Endothelial cell of umbilical vein (primary cell): ENCODE measurements at regions not wholly inside any gene's neighbourhood (a gene's known extent, or its start where the extent isn't known, plus 50 kb on each side); places are given as distances from the start of the nearest gene placed in this dataset.

ENCODE experiments used
- BruUV-seq: library from RNA; stranded (reverse); fragments of 400-500 nt; replicated peaks from 2 replicates; lab custom pipeline; 2021; lab: Mats Ljungman, UMichigan
- CTCF ChIA-PET: fragments of 300-600, 350-600 bp; sonication (Branson Sonifier 250); formaldehyde crosslinking; loops from one replicate; lab custom pipeline; 2021; ENCODE audit warnings: antibody characterized with exemption, inconsistent platforms; lab: Charles Lee
- POLR2A ChIA-PET: fragments of 300-600, 350-600 bp; sonication (Branson Sonifier 250); formaldehyde crosslinking; loops from one replicate; lab custom pipeline; 2021; ENCODE audit warnings: antibody characterized with exemption, inconsistent platforms; lab: Charles Lee
- DNase-seq: peaks from one replicate; pipeline ENCODE4 v3.0.0-alpha.2; 2011; ENCODE audit warnings: low read depth, low spot score
- FAIRE-seq: peaks from 2 replicates; lab custom pipeline; 2011; peaks lifted over from hg19 to GRCh38; lab: Jason Lieb, UNC
- H2AFZ ChIP-seq: 2 replicates; pipeline ENCODE4 v1.6.0; 2012; ENCODE audit warnings: low read depth, low read length, control low read depth, inconsistent platforms
- H3K27ac ChIP-seq: 2 replicates; pipeline ENCODE4 v1.5.1; 2011; ENCODE audit warnings: low read depth, mild to moderate bottlenecking, control low read depth, low read length, moderate library complexity; ENCODE audit not compliant: insufficient read depth
- H3K27me3 ChIP-seq, 2 experiments: 2 replicates each; pipeline versions ENCODE4 v1.6.0 to v1.6.1; 2011; ENCODE audit warnings: low read length in 2 of 2, mixed read lengths in 1 of 2; ENCODE audit not compliant: control insufficient read depth in 2 of 2, insufficient read depth in 2 of 2
- H3K36me3 ChIP-seq, 2 experiments: 2 replicates in 1 of 2; 3 replicates in 1 of 2; pipeline ENCODE4 v1.5.1; 2011; ENCODE audit warnings: low read length in 2 of 2, mild to moderate bottlenecking in 1 of 2, moderate library complexity in 1 of 2; ENCODE audit not compliant: control insufficient read depth in 2 of 2, insufficient read depth in 2 of 2; ENCODE audit errors: extremely low read depth in 1 of 2
- H3K4me1 ChIP-seq: 3 replicates; pipeline ENCODE4 v1.5.1; 2011; ENCODE audit warnings: mild to moderate bottlenecking, low read length; ENCODE audit not compliant: control insufficient read depth, insufficient read depth; ENCODE audit errors: extremely low read depth
- H3K4me2 ChIP-seq: 2 replicates; pipeline ENCODE4 v1.6.1; 2011; ENCODE audit warnings: low read length, control low read depth, mixed read lengths; ENCODE audit not compliant: insufficient read depth
- H3K4me3 ChIP-seq, 3 experiments: fragments of 200-600 bp in 1 of 3; sonication (generic), shearing (Covaris generic) in 1 of 3; replicated peaks in 1 of 3; 2 replicates each; pipeline ENCODE4 v1.5.1; 2011 to 2016; ENCODE audit warnings: control low read depth in 3 of 3, low read length in 3 of 3, mild to moderate bottlenecking in 2 of 3, inconsistent platforms in 1 of 3, low read depth in 1 of 3, moderate library complexity in 1 of 3; ENCODE audit not compliant: insufficient read depth in 1 of 3
- H3K79me2 ChIP-seq: 2 replicates; pipeline ENCODE4 v1.6.0; 2012; ENCODE audit warnings: low read length, inconsistent platforms; ENCODE audit not compliant: control insufficient read depth, insufficient read depth
- H3K9ac ChIP-seq: replicated peaks from 2 replicates; pipeline ENCODE3; 2011; ENCODE audit warnings: low read length, control low read depth; ENCODE audit not compliant: insufficient read depth; ENCODE audit errors: extremely low read depth
- H3K9me1 ChIP-seq: replicated peaks from 3 replicates; pipeline ENCODE4 v1.6.0; 2011; ENCODE audit warnings: mild to moderate bottlenecking, low read length; ENCODE audit not compliant: control insufficient read depth, insufficient read depth; ENCODE audit errors: extremely low read depth
- H3K9me3 ChIP-seq: replicated peaks from 2 replicates; pipeline ENCODE4 v1.5.1; 2012; ENCODE audit warnings: low read length, inconsistent platforms; ENCODE audit not compliant: control insufficient read depth, insufficient read depth
- H4K20me1 ChIP-seq: replicated peaks from 2 replicates; pipeline ENCODE3; 2011; ENCODE audit warnings: mild to moderate bottlenecking, low read length; ENCODE audit not compliant: control insufficient read depth, insufficient read depth; ENCODE audit errors: extremely low read depth
- EZH2 ChIP-seq: IDR thresholded peaks from 2 replicates; pipeline ENCODE4 v1.6.1; 2012; ENCODE audit warnings: borderline replicate concordance, low read depth, mild to moderate bottlenecking, moderate library complexity, low read length, inconsistent platforms; ENCODE audit not compliant: severe bottlenecking
- FOS ChIP-seq: IDR thresholded peaks from 2 replicates; pipeline ENCODE4 v1.6.1; 2011; ENCODE audit warnings: mild to moderate bottlenecking, low read length, moderate library complexity, borderline replicate concordance; ENCODE audit not compliant: insufficient read depth
- GATA2 ChIP-seq: IDR thresholded peaks from 2 replicates; pipeline ENCODE4 v1.7.0; 2011; ENCODE audit warnings: low read depth, mild to moderate bottlenecking, moderate library complexity, mixed read lengths, low read length; ENCODE audit not compliant: insufficient read length, insufficient read depth
- JUN ChIP-seq: IDR thresholded peaks from 2 replicates; pipeline ENCODE4 v1.6.1; 2011; ENCODE audit warnings: borderline replicate concordance, low read depth; ENCODE audit not compliant: insufficient read length, insufficient read depth
- MYC ChIP-seq: IDR thresholded peaks from one replicate; pipeline ENCODE4 v1.6.1; 2011; ENCODE audit warnings: mild to moderate bottlenecking, low read depth, low read length
- POLR2A ChIP-seq: IDR thresholded peaks from 2 replicates; pipeline ENCODE4 v1.6.1; 2012; ENCODE audit warnings: low read depth, mild to moderate bottlenecking, control low read depth, low read length
- POLR2AphosphoS5 ChIP-seq: IDR thresholded peaks from 2 replicates; pipeline ENCODE4 v1.6.1; 2012; ENCODE audit warnings: low read depth, mild to moderate bottlenecking, control low read depth, low read length, moderate library complexity; ENCODE audit not compliant: insufficient read depth
- dilution Hi-C: fragments of 300-500 bp; cut with MboI; formaldehyde crosslinking; loops from one replicate; pipeline ENCODE4 v1.15.0; 2019; ENCODE audit warnings: low sequenced_read_pairs; ENCODE audit not compliant: extremely low pct_ligation_motif_present
- intact Hi-C: fragments of 100-400 bp; cut with micrococcal nuclease; formaldehyde crosslinking; loops from one replicate; pipeline ENCODE4 v1.10.0; 2022
- TF ChIP-seq, protein P1 (sequence below), 2 donors: IDR thresholded peaks; 1 replicate in 1 of 2; 2 replicates in 1 of 2; pipeline ENCODE4 v1.5.1; 2011; ENCODE audit warnings: low read length in 2 of 2, mild to moderate bottlenecking in 2 of 2, moderate library complexity in 2 of 2, control low read depth in 1 of 2, inconsistent platforms in 1 of 2, low read depth in 1 of 2; ENCODE audit not compliant: insufficient read depth in 1 of 2; ENCODE audit errors: extremely low read depth in 1 of 2
- TF ChIP-seq, protein P2 (sequence below): IDR thresholded peaks from 2 replicates; pipeline ENCODE4 v1.6.1; 2011; ENCODE audit not compliant: insufficient read depth, insufficient read length

DNA sequence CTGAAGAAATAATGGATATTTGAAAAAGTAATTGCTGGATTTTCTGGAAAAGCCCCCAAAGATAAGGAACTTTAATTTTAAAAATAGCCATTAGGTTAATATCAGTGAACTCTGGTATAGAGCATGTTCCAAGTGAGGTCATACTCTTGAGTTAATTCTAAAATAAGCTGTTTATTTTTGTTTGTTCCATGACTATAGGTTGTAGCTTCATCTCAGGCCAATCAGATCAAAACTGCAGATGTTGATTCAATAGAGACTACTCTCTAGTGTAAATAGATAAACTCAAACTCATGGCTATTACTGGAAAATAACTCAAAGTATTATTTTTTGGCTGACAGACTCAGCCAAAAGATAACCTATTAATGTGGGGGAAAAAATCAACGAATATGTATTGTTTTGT is 815.1 kb downstream of the DIAPH3 start:
- POLR2A ChIA-PET, result no interaction called here
- no peaks in the 10 kb centered on the region for H3K9me1 ChIP-seq
- no TSS peak for BruUV-seq
- no peak overlapping the region for H2AFZ ChIP-seq
- no peaks in the 10 kb centered on the region for H3K79me2 ChIP-seq
- no peak overlapping the region for H3K4me2 ChIP-seq
- H3K4me1 ChIP-seq, result no peaks in the 10 kb centered on the region
- TF ChIP-seq, protein P1, sequence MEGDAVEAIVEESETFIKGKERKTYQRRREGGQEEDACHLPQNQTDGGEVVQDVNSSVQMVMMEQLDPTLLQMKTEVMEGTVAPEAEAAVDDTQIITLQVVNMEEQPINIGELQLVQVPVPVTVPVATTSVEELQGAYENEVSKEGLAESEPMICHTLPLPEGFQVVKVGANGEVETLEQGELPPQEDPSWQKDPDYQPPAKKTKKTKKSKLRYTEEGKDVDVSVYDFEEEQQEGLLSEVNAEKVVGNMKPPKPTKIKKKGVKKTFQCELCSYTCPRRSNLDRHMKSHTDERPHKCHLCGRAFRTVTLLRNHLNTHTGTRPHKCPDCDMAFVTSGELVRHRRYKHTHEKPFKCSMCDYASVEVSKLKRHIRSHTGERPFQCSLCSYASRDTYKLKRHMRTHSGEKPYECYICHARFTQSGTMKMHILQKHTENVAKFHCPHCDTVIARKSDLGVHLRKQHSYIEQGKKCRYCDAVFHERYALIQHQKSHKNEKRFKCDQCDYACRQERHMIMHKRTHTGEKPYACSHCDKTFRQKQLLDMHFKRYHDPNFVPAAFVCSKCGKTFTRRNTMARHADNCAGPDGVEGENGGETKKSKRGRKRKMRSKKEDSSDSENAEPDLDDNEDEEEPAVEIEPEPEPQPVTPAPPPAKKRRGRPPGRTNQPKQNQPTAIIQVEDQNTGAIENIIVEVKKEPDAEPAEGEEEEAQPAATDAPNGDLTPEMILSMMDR (IDR thresholded peaks at IDR 0.05; ENCODE audit: extremely low read depth in 1 of 2, insufficient read depth in 1 of 2, low read depth in 1 of 2, low read length in 2 of 2), result no peak
- TF ChIP-seq, protein P2, sequence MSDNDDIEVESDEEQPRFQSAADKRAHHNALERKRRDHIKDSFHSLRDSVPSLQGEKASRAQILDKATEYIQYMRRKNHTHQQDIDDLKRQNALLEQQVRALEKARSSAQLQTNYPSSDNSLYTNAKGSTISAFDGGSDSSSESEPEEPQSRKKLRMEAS, result no peak
- TF ChIP-seq EZH2 (no peak), JUN (no peak), POLR2AphosphoS5 (no peak), MYC (no peak), GATA2 (no peak), POLR2A (no peak), FOS (no peak)
- CTCF ChIA-PET, result interaction anchor here (0.9 to 1.9 kb wide), 3 partner anchors 8 to 15 kb away, joined by 3 to 5 read pairs (median 3); no protein-coding TSS in a partner anchor
- DNase-seq (no peak), FAIRE-seq (no peak)
- intact Hi-C loops, result no loop called here
- no peak overlapping the region for H3K27ac ChIP-seq
- H3K9ac ChIP-seq, result no peak overlapping the region
- no peaks in the 10 kb centered on the region for H3K9me3 ChIP-seq
- dilution Hi-C loops, result no loop called here
- H3K27me3 ChIP-seq, result peaks cover 0 to 3% of the 10 kb centered on the region in 2 experiments
- no peak overlapping the region for H3K4me3 ChIP-seq
- H4K20me1 ChIP-seq, result no peaks in the 10 kb centered on the region
- H3K36me3 ChIP-seq, result no peaks in the 10 kb centered on the region
